ENCODE measurements at regions not wholly inside any gene's neighbourhood (a gene's known extent, or its start where the extent isn't known, plus 50 kb on each side); places are given as distances from the start of the nearest gene placed in this dataset.

- no peak for DNase-seq (ENCODE audit: extremely low read depth in 1 of 11, low read depth in 9 of 11, low spot score in 4 of 11)
These were observed 72.4 kb upstream of the BTBD3 start for GRCh38 chr20:11845340-11845739.

- no peak for DNase-seq (ENCODE audit: extremely low read depth in 1 of 11, low read depth in 9 of 11, low spot score in 4 of 11)
These were observed 71.6 kb upstream of the BTBD3 start for GRCh38 chr20:11846131-11846530.

GRCh38 chr20:11847827-11848226, 69.9 kb upstream of the BTBD3 start:
- DNase-seq (ENCODE audit: extremely low read depth in 1 of 11, low read depth in 9 of 11, low spot score in 4 of 11) = no peak

- peak in 6 of 11 donors; percentile 6 to 19 (median 10) for DNase-seq (ENCODE audit: extremely low read depth in 1 of 11, low read depth in 9 of 11, low spot score in 4 of 11)
These were observed 68.3 kb upstream of the BTBD3 start for GRCh38 chr20:11849270-11849915.

GRCh38 chr20:11849976-11850670, 67.6 kb upstream of the BTBD3 start:
- no peak for DNase-seq (ENCODE audit: extremely low read depth in 1 of 11, low read depth in 9 of 11, low spot score in 4 of 11)

GRCh38 chr20:11850901-11851300, 66.8 kb upstream of the BTBD3 start:
- no peak for DNase-seq (ENCODE audit: extremely low read depth in 1 of 11, low read depth in 9 of 11, low spot score in 4 of 11)

- DNase-seq (ENCODE audit: extremely low read depth in 1 of 11, low read depth in 9 of 11, low spot score in 4 of 11) = no peak
These were observed 66.0 kb upstream of the BTBD3 start for GRCh38 chr20:11851646-11852045.

GRCh38 chr20:11852189-11852588, 65.5 kb upstream of the BTBD3 start:
- DNase-seq (ENCODE audit: extremely low read depth in 1 of 11, low read depth in 9 of 11, low spot score in 4 of 11) = no peak

- DNase-seq (ENCODE audit: extremely low read depth in 1 of 11, low read depth in 9 of 11, low spot score in 4 of 11) = no peak
These were observed 64.9 kb upstream of the BTBD3 start for GRCh38 chr20:11852811-11853210.

GRCh38 chr20:11853359-11853758, 64.3 kb upstream of the BTBD3 start:
- DNase-seq (ENCODE audit: extremely low read depth in 1 of 11, low read depth in 9 of 11, low spot score in 4 of 11) = no peak

- DNase-seq (ENCODE audit: extremely low read depth in 1 of 11, low read depth in 9 of 11, low spot score in 4 of 11) = no peak
These were observed 56.2 kb upstream of the BTBD3 start for GRCh38 chr20:11861479-11861878.

GRCh38 chr20:11867291-11867919, 50.3 kb upstream of the BTBD3 start:
- DNase-seq (ENCODE audit: extremely low read depth in 1 of 11, low read depth in 9 of 11, low spot score in 4 of 11) = no peak

Measured in renal cortex interstitium (tissue), 11 donors.